ENCODE measurements at regions not wholly inside any gene's neighbourhood (a gene's known extent, or its start where the extent isn't known, plus 50 kb on each side); places are given as distances from the start of the nearest gene placed in this dataset.

- TF ChIP-seq ZFX (IDR thresholded peaks at IDR 0.05): no peak
- no peak for TF ChIP-seq CTCF (conservative IDR thresholded peaks at IDR 0.05)
- no peak overlapping the region for H3K27ac ChIP-seq
Measured at GRCh38 chr5:104755806-104756205, 1193.2 kb upstream of the NUDT12 start.

GRCh38 chr5:104754311-104754995 is 1191.9 kb upstream of the NUDT12 start:
- TF ChIP-seq CTCF (conservative IDR thresholded peaks at IDR 0.05) (no peak), ZFX (IDR thresholded peaks at IDR 0.05) (no peak)
- H3K27ac ChIP-seq: no peak overlapping the region

GRCh38 chr5:104751969-104752368 is 1189.4 kb upstream of the NUDT12 start:
- no peak for TF ChIP-seq ZFX (IDR thresholded peaks at IDR 0.05)
- TF ChIP-seq CTCF (conservative IDR thresholded peaks at IDR 0.05): no peak
- no peak overlapping the region for H3K27ac ChIP-seq

- no peak for TF ChIP-seq ZFX (IDR thresholded peaks at IDR 0.05)
- TF ChIP-seq CTCF (conservative IDR thresholded peaks at IDR 0.05): no peak
- no peak overlapping the region for H3K27ac ChIP-seq
Measured at GRCh38 chr5:104739905-104740304, 1177.3 kb upstream of the NUDT12 start.

- TF ChIP-seq CTCF (conservative IDR thresholded peaks at IDR 0.05) (no peak), ZFX (IDR thresholded peaks at IDR 0.05) (no peak)
- no peak overlapping the region for H3K27ac ChIP-seq
Measured at GRCh38 chr5:104739503-104739902, 1176.9 kb upstream of the NUDT12 start.

GRCh38 chr5:104736073-104736472 is 1173.5 kb upstream of the NUDT12 start:
- TF ChIP-seq CTCF (conservative IDR thresholded peaks at IDR 0.05) (no peak), ZFX (IDR thresholded peaks at IDR 0.05) (no peak)

GRCh38 chr5:104734046-104734445 is 1171.5 kb upstream of the NUDT12 start:
- TF ChIP-seq CTCF (conservative IDR thresholded peaks at IDR 0.05): peak; percentile 30
- no peak for TF ChIP-seq ZFX (IDR thresholded peaks at IDR 0.05)

More at GRCh38 chr5:104736073-104736472, 1173.5 kb upstream of the NUDT12 start:
- H3K27ac ChIP-seq: no peak overlapping the region

More at GRCh38 chr5:104734046-104734445, 1171.5 kb upstream of the NUDT12 start:
- H3K27ac ChIP-seq: no peak overlapping the region
